Psoas muscle (tissue), 7 donors: ENCODE measurements at regions not wholly inside any gene's neighbourhood (a gene's known extent, or its start where the extent isn't known, plus 50 kb on each side); places are given as distances from the start of the nearest gene placed in this dataset.

Source experiments
- ATAC-seq, 4 donors: fragments of 200-7000 bp; cut with Tn5 transposase; one replicate each; pipeline ENCODE4 v1.9.1; 2020; ENCODE audit warnings: moderate library complexity in 3 of 4, mild to moderate bottlenecking in 2 of 4
- DNase-seq, 2 donors: peaks; one replicate each; pipeline ENCODE4 v3.0.0-alpha.2; 2020
- H3K27ac ChIP-seq: fragments of 200-600 bp; one replicate; pipeline ENCODE4 v1.8.0; 2022
- H3K27me3 ChIP-seq, 3 donors: fragments of 200-600 bp in 1 of 3; one replicate each; pipeline versions ENCODE4 v1.6.1 to v1.8.0; 2013 to 2022; ENCODE audit warnings: low read length in 2 of 3, mild to moderate bottlenecking in 2 of 3, moderate library complexity in 1 of 3; ENCODE audit not compliant: insufficient read depth in 3 of 3
- H3K36me3 ChIP-seq, 2 donors: fragments of 200-600 bp in 1 of 2; one replicate each; pipeline versions ENCODE4 v1.6.1 to v1.8.0; 2013 to 2022; ENCODE audit warnings: low read depth in 1 of 2, mild to moderate bottlenecking in 1 of 2, moderate library complexity in 1 of 2; ENCODE audit not compliant: insufficient read depth in 1 of 2
- H3K4me1 ChIP-seq: fragments of 200-600 bp; one replicate; pipeline ENCODE4 v1.8.0; 2022
- H3K4me3 ChIP-seq: fragments of 200-600 bp; one replicate; pipeline ENCODE4 v1.8.0; 2022; ENCODE audit warnings: mild to moderate bottlenecking
- H3K9me3 ChIP-seq: fragments of 200-600 bp; one replicate; pipeline ENCODE4 v1.8.0; 2022
- WGBS, 3 donors: extraction: QIAGEN DNeasy Blood & Tissue Kit; methylation state at CpG; one replicate each; pipeline versions ENCODE4 v1.1.6 to v1.1.7; 2013; 5-methylcytosine and 5-hydroxymethylcytosine counted together
- intact Hi-C, 2 donors: fragments of 100-400 bp; cut with DNase I; formaldehyde crosslinking; loops; one replicate each; pipeline versions ENCODE4 v1.11.0 to v1.14.2; 2022
- TF ChIP-seq, protein P1 (sequence below): fragments of 200-600 bp; IDR thresholded peaks from one replicate; pipeline ENCODE4 v1.8.0; 2022; ENCODE audit warnings: antibody characterized with exemption
- donor health status: healthy with polysubstance abuse.
- donor health status: DM: no; HTN: no; CAD: no; lungs with moderate emphysema.
- donor health status: Bipolar disorder and iron deficiency.
- donor health status: healthy.
- donor health status: DM: yes; HTN: yes; CAD: no.
- donor health status: DM: no; HTN: no; CAD: no.
- donor health status: DM: yes; HTN: yes; CAD: no.

DNA sequence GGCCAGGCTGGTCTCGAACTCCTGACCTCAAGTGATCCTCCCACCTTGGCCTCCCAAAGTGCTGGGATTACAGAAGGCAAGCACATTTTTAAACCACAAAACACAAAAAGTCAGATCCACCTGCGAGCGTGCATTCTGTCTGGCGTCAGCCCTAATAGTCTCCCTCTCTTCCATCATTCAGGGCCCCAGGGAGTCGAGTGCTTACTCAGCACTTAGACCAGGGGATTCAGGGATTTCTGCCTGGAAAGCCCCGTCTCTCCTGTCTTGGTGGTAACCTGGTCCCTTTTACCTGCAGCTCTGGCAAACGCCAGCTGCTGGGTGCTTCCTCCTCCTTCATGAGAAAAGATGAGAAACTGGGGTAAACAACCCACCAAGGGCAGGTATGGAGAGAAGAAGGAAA, 443.1 kb downstream of the SOX9 start:
- Histone ChIP-seq H3K27me3 (peaks cover 0 to 3% (median 3%) of the 10 kb centered on the region in 3 donors), H3K36me3 (no peaks in the 10 kb centered on the region), H3K27ac (no peak overlapping the region), H3K4me3 (no peak overlapping the region), H3K9me3 (no peaks in the 10 kb centered on the region), H3K4me1 (no peaks in the 10 kb centered on the region)
- 85 to 87% (median 86%) methylated on average over 7 of the region's 7 CpGs for WGBS, 3 donors
- ATAC-seq, result no peak
- intact Hi-C loops, result loop anchor here in 1 of 2 donors (10.0 kb wide), 1 partner anchor 591 kb away; no protein-coding TSS in a partner anchor
- no peak for DNase-seq
- TF ChIP-seq, protein P1, sequence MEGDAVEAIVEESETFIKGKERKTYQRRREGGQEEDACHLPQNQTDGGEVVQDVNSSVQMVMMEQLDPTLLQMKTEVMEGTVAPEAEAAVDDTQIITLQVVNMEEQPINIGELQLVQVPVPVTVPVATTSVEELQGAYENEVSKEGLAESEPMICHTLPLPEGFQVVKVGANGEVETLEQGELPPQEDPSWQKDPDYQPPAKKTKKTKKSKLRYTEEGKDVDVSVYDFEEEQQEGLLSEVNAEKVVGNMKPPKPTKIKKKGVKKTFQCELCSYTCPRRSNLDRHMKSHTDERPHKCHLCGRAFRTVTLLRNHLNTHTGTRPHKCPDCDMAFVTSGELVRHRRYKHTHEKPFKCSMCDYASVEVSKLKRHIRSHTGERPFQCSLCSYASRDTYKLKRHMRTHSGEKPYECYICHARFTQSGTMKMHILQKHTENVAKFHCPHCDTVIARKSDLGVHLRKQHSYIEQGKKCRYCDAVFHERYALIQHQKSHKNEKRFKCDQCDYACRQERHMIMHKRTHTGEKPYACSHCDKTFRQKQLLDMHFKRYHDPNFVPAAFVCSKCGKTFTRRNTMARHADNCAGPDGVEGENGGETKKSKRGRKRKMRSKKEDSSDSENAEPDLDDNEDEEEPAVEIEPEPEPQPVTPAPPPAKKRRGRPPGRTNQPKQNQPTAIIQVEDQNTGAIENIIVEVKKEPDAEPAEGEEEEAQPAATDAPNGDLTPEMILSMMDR, result no peak

DNA sequence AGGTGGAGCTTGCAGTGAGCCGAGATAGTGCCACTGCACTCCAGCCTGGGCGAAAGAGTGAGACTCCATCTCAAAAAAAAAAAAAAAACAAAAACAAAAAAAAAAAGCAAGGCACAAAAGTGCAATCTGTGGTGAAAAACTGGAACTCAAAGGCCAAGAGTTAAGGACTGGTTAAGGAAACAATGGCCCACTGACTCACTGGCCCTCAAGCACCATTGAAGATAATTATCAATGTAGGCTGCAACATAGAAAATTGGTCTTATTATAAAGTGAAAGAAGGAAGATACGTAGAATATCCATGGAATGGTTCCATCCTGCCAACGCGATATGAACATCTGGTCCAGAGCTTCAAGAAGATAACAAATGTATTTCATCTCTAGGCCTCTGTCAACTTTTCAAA, 444.2 kb downstream of the SOX9 start:
- no peak for ATAC-seq
- intact Hi-C loops, result loop anchor here in 1 of 2 donors (10.0 kb wide), 1 partner anchor 590 kb away; no protein-coding TSS in a partner anchor
- Histone ChIP-seq H3K27me3 (peaks cover 0 to 8% (median 3%) of the 10 kb centered on the region in 3 donors), H3K4me1 (no peaks in the 10 kb centered on the region), H3K27ac (no peak overlapping the region), H3K4me3 (no peak overlapping the region), H3K9me3 (no peaks in the 10 kb centered on the region), H3K36me3 (no peaks in the 10 kb centered on the region)
- no peak for DNase-seq
- TF ChIP-seq, protein P1, result no peak
- 76 to 88% (median 84%) methylated on average over 3 to 5 of the region's 5 CpGs for WGBS, 3 donors

DNA sequence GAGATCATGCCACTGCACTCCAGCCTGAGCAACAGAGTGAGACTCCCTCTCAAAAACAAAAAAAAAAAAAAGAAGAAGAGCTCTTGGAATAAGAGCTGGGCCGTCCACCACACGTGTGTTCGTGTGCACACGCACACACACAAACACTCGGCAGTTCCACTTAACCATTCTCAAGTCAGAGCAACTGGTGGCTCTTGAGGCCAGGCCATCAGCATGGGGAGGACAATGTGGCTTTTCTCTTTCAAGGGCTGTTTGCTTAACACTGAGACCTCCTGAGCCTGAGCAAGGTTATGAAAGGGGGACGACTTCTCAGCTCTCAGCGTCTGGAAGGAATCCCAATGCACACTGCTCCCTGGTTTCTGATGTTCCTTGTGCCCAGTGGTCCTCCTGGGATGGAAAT, 444.9 kb downstream of the SOX9 start:
- H3K27me3 ChIP-seq, result peaks cover 0 to 8% (median 3%) of the 10 kb centered on the region in 3 donors
- H3K27ac ChIP-seq, result no peak overlapping the region
- DNase-seq, result no peak

DNA sequence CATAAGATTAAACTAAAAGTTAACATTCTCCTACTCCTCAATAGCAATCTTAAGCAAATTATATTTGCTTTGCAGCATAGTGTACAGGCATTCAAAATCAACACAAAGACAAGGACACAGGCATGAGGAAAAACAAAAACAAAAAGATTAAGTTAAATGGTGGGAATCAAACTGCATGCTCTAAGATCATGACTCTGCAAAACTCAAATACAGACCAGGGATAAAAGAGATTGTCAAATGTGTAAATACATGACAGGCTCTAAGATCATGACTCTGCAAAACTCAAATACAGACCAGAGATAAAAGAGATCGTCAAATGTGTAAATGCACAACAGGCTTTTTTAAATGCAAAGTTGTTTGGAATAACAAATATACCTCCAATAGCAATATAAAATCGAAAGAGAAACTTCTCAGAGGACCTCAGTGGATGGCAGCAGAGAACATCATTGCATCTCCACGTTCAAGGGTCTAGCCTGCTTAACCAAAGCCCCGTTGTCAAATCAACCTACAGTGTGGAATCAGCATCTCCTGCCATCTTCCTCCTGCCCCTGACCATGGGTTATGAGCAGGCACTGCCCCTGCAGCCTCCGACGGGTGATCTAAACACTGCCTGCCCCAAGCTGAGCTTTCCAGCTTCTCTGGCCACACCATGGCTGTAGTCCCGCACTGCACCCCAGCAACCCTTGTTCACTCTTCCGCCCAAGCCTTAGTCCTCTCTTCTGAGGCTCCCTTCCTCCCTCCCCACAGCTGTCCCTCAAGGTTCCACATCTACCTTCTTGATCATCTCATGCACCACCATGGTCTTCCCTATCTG, 446.1 kb downstream of the SOX9 start:
- Histone ChIP-seq H3K36me3 (no peaks in the 10 kb centered on the region), H3K9me3 (no peaks in the 10 kb centered on the region), H3K27ac (no peak overlapping the region), H3K4me3 (no peak overlapping the region), H3K4me1 (no peaks in the 10 kb centered on the region), H3K27me3 (peaks cover 0 to 8% (median 3%) of the 10 kb centered on the region in 3 donors)
- intact Hi-C loops, result loop anchor here in 1 of 2 donors (10.0 kb wide), 1 partner anchor 588 kb away; no protein-coding TSS in a partner anchor
- no peak for ATAC-seq
- WGBS, 3 donors, result 66 to 69% (median 69%) methylated on average over 8 of the region's 8 CpGs
- TF ChIP-seq, protein P1, result no peak
- no peak for DNase-seq

More for the DNA sequence above, 444.9 kb downstream of the SOX9 start:
- Histone ChIP-seq H3K4me3 (no peak overlapping the region), H3K9me3 (no peaks in the 10 kb centered on the region), H3K36me3 (no peaks in the 10 kb centered on the region), H3K4me1 (no peaks in the 10 kb centered on the region)
- TF ChIP-seq, protein P1, result no peak
- intact Hi-C loops, result loop anchor here in 1 of 2 donors (10.0 kb wide), 1 partner anchor 589 kb away; no protein-coding TSS in a partner anchor
- ATAC-seq, result no peak
- 74 to 84% (median 83%) methylated on average over 7 of the region's 7 CpGs for WGBS, 3 donors
